GM10266 (cell line): ENCODE measurements at regions not wholly inside any gene's neighbourhood (a gene's known extent, or its start where the extent isn't known, plus 50 kb on each side); places are given as distances from the start of the nearest gene placed in this dataset.

Source experiments
- DNase-seq: peaks from one replicate; pipeline ENCODE4 v3.0.0; 2012; ENCODE audit errors: extremely low spot score
- TF ChIP-seq, protein P1 (sequence below): IDR thresholded peaks from 2 replicates; pipeline ENCODE4 v1.5.1; 2012; ENCODE audit warnings: mild to moderate bottlenecking, low read depth; ENCODE audit not compliant: control insufficient read depth, insufficient read depth; ENCODE audit errors: missing control alignments

DNA sequence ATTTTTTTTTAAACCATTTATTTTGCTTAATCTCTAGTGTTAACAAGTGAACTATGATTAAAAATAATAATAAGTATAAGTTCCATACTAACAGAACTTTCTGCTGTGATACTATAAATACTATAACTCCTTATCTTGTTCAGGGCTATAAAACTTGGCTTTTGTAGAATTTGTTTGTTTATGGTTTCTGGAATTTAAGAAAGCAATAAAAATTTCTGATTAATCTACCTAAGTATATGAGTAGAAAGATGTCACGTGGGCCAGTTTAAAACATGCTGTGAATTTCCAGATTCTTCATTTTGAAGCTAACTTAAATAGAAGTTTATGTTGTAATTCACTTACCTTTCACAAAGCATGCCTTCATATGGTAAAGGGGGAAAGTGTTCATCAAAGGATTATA, 1236.3 kb upstream of the ACVR2A start:
- DNase-seq, result no peak

GRCh38 chr2:146604521-146604920, 1240.3 kb upstream of the ACVR2A start:
- TF ChIP-seq, protein P1, sequence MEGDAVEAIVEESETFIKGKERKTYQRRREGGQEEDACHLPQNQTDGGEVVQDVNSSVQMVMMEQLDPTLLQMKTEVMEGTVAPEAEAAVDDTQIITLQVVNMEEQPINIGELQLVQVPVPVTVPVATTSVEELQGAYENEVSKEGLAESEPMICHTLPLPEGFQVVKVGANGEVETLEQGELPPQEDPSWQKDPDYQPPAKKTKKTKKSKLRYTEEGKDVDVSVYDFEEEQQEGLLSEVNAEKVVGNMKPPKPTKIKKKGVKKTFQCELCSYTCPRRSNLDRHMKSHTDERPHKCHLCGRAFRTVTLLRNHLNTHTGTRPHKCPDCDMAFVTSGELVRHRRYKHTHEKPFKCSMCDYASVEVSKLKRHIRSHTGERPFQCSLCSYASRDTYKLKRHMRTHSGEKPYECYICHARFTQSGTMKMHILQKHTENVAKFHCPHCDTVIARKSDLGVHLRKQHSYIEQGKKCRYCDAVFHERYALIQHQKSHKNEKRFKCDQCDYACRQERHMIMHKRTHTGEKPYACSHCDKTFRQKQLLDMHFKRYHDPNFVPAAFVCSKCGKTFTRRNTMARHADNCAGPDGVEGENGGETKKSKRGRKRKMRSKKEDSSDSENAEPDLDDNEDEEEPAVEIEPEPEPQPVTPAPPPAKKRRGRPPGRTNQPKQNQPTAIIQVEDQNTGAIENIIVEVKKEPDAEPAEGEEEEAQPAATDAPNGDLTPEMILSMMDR, result no peak
- no peak for DNase-seq

More for the DNA sequence above, 1236.3 kb upstream of the ACVR2A start:
- TF ChIP-seq, protein P1, result no peak

DNA sequence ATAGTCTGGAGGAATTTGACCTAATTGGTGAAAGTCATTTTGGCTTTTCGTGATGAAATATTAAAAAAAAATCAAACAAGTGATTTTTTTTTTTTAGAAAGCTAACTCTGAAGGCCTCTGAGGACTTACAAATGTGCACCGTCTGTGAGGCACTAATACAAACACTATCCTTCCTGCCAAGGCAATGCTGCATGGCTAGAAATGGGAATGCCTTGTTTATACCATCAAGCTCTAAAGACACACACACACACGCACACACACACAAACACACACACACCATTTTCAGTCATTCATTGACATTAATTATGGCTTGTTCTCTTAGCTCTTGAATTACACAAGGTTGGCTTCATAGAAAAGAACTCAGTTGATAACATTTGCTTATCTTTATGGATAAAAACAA, 1242.0 kb upstream of the ACVR2A start:
- no peak for DNase-seq
- TF ChIP-seq, protein P1, result no peak

- TF ChIP-seq, protein P1, result no peak
- no peak for DNase-seq
These were observed 1242.4 kb upstream of the ACVR2A start for GRCh38 chr2:146602383-146602782.

GRCh38 chr2:146598791-146599190, 1246.0 kb upstream of the ACVR2A start:
- TF ChIP-seq, protein P1, result no peak
- no peak for DNase-seq

GRCh38 chr2:146597291-146597690, 1247.5 kb upstream of the ACVR2A start:
- DNase-seq, result no peak
- TF ChIP-seq, protein P1, result no peak

GRCh38 chr2:146591908-146592307, 1252.9 kb upstream of the ACVR2A start:
- no peak for DNase-seq
- TF ChIP-seq, protein P1, result no peak
